HG02588 (cell line): ENCODE measurements at regions not wholly inside any gene's neighbourhood (a gene's known extent, or its start where the extent isn't known, plus 50 kb on each side); places are given as distances from the start of the nearest gene placed in this dataset.
"Not testable (repeated sequence)": the region's sequence is repeated elsewhere in the genome, so short reads cannot be mapped to it uniquely, and the experiment has no call there.

Experiments used
- ATAC-seq: cut with Tn5 transposase; IDR thresholded peaks from one replicate; pipeline ENCODE4 v1.9.1; 2021; ENCODE audit warnings: mild to moderate bottlenecking, moderate library complexity; ENCODE audit not compliant: unreplicated experiment

- ATAC-seq, result no peak
Observed at GRCh38 chrX:138014577-138014976, 448.6 kb downstream of the ZIC3 start.

- no peak for ATAC-seq
Observed at GRCh38 chrX:138018145-138018799, 452.3 kb downstream of the ZIC3 start.

- no peak for ATAC-seq
Observed at GRCh38 chrX:138020941-138021340, 455.0 kb downstream of the ZIC3 start.

- no peak for ATAC-seq
Observed at GRCh38 chrX:138026211-138026610, 460.3 kb downstream of the ZIC3 start.

- no peak for ATAC-seq
Observed at GRCh38 chrX:138031715-138032114, 465.8 kb downstream of the ZIC3 start.

- no peak for ATAC-seq
Observed at GRCh38 chrX:138034136-138034535, 468.2 kb downstream of the ZIC3 start.

DNA sequence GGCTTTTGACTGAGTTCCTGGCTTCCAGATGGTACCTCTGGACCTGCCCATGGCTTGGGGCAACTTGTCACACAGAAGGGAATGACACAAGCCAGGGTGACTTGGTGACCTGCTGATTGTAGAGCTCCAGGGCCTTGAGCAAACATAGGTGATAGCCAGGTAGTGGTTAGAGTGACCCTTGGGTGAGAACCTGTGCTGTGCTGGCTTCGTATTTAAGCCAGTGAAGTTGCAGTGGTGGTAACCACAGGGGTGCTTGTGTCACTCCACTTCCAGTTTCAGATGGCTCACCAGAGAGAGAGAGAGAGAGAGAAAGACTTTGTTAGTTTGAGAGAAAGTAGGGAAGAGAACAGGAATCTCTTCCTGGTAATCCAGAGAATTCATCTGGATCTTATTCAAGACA is 471.6 kb downstream of the ZIC3 start:
- ATAC-seq, result no peak

DNA sequence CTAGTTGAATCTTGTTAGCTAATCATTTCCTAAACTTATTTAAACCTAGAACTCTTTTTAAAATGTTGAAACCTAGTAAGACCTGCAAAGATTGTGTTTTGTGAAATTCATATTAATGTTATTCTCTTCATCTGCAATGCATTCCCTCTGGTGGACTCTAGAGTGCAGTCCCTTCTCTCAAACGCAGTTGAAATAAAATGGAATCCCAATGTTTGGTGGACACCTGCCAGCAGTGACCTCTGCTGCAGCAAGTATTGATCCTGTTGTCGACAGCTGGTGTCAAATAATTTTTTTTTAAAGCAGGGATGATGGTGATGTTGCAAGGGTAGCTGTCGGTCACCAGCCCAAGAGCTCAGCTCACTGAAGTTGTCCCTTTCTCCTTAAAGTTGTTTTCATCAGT is 492.0 kb downstream of the ZIC3 start:
- ATAC-seq, result no peak

DNA sequence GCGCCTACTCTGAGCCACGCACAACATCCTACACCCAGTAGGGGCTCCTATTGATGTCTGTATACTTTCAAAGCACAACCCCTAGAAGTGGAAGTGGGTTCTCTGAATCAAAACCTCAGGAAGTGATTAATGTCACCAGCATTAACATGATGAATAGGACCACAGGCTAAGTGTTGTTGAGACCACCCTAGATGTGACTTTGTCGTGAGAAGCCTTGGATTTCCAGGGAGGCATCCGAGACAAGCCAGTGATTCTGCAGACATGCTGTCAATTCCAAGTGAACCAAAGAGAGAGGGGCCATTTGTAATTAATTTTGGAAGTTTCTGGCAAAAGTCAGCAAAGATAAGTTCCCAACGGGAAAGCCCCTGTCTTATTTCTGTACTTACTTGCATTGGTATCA is 493.0 kb downstream of the ZIC3 start:
- ATAC-seq, result no peak

GRCh38 chrX:138067415-138067814 is 501.5 kb downstream of the ZIC3 start:
- no peak for ATAC-seq

DNA sequence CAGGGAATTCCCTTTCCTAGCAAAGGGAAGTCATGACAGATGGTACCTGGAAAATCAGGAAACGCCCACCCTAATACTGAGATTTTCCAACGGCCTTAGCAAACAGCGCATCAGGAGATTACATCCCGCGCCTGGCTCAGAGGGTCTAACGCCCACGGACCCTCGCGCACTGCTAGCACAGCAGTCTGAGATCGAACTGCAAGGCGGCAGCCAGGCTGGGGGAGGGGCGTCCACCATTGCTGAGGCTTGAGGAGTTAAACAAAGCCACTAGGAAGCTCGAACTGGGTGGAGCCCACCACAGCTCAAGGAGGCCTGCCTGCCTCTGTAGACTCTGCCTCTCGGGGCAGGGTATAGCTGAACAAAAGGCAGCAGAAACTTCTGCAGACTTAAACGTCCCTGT is 507.7 kb downstream of the ZIC3 start:
- no peak for ATAC-seq

- ATAC-seq, result no peak
Observed at GRCh38 chrX:138082251-138082650, 516.3 kb downstream of the ZIC3 start.

- ATAC-seq, result no peak
Observed at GRCh38 chrX:138082896-138083295, 517.0 kb downstream of the ZIC3 start.

- ATAC-seq, result not testable (repeated sequence)
Observed at GRCh38 chrX:138110910-138111309, 545.0 kb downstream of the ZIC3 start.

GRCh38 chrX:138127314-138127713 is 561.4 kb downstream of the ZIC3 start:
- no peak for ATAC-seq

- ATAC-seq, result peak; percentile 70
Observed at GRCh38 chrX:138128027-138128671, 562.2 kb downstream of the ZIC3 start.

GRCh38 chrX:138150709-138151108 is 560.8 kb downstream of the FGF13 start:
- no peak for ATAC-seq

DNA sequence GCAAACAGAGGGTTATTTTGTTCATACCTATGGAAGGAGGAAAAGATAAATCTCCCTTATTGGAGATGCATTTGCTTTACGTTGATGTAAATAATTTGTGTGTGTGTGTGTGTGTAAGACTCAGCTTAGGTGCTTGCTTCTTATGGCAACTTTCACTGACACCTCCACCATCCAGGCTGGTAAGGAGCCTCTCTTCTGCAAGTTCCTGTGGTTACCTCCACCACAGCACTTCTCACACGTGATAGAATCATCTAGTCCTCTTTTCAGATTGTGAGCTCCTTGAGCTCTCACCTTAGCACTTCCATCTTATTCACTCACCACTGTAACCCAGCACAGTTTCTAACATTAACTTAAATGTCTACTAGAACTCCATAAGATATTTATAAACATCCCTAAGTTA is 553.7 kb downstream of the FGF13 start:
- ATAC-seq, result no peak

- ATAC-seq, result no peak
Observed at GRCh38 chrX:138191998-138192397, 519.5 kb downstream of the FGF13 start.

DNA sequence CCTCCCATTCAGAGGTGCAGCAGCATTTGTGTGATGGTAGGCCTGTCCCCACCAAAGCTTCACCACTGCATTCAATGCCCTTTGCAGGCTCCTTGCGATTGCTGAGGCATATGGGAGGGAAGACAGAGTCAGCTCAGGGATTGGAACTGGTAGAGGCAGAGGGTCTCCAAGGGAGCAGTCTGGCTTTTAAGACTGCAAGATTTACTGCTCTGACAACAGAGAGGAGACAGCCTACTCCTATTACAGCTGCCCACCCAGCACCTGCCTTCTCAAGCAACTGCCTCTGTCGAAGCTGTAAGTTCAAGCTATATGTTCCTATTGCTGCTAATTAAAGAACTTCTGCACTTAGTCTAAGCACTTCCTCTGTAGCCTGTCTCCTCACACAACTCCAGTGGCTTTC is 481.8 kb downstream of the FGF13 start:
- ATAC-seq, result no peak

- no peak for ATAC-seq
Observed at GRCh38 chrX:138240266-138240665, 471.3 kb downstream of the FGF13 start.

DNA sequence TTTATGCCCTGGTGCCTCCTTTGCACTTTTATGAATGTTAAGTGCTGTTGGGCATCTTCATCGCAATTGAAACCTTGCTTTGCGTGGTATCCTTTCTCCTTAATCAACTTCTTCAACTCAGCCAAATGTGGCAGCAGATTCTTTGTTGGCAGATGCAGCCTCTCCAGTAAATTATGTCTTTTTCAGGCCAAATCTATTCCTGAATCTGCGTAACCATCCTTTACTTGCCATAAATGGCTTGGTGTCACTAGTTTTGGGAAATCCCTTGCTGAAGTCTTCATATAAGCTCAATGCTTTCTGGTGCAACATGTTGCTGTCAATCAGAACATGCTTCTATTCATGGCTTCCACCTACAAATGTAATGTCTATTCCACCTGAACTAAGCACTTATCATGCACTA is 457.5 kb downstream of the FGF13 start:
- no peak for ATAC-seq

GRCh38 chrX:138255373-138255772 is 456.1 kb downstream of the FGF13 start:
- no peak for ATAC-seq
